Testis (tissue), 2 donors: ENCODE measurements at regions not wholly inside any gene's neighbourhood (a gene's known extent, or its start where the extent isn't known, plus 50 kb on each side); places are given as distances from the start of the nearest gene placed in this dataset.

ENCODE experiments used
- DNase-seq: peaks from one replicate; pipeline ENCODE4 v3.0.0-alpha.2; 2019
- H3K27ac ChIP-seq, 2 donors: fragments of 200-600 bp; sonication (generic); one replicate each; pipeline ENCODE4 v1.5.1; 2019
- H3K27me3 ChIP-seq: fragments of 200-600 bp; sonication (generic); one replicate; pipeline ENCODE4 v1.5.1; 2019
- H3K36me3 ChIP-seq: fragments of 200-600 bp; sonication (generic); one replicate; pipeline ENCODE4 v1.5.1; 2017; ENCODE audit warnings: low read depth; ENCODE audit errors: missing control alignments
- H3K4me1 ChIP-seq: fragments of 200-600 bp; sonication (generic); one replicate; pipeline ENCODE4 v1.5.1; 2019
- H3K4me3 ChIP-seq, 2 donors: fragments of 200-600 bp; sonication (generic); one replicate each; pipeline ENCODE4 v1.5.1; 2017 to 2019
- H3K9me3 ChIP-seq: fragments of 200-600 bp; sonication (generic); one replicate; pipeline ENCODE4 v1.5.1; 2017
- POLR2A ChIP-seq: fragments of 450-650 bp; IDR thresholded peaks from one replicate; pipeline ENCODE4 v1.6.1; 2017; ENCODE audit warnings: antibody characterized with exemption, mild to moderate bottlenecking, moderate library complexity
- WGBS, 2 donors: methylation state at CpG; one replicate each; pipeline ENCODE4 v1.1.5; 2018; 5-methylcytosine and 5-hydroxymethylcytosine counted together
- intact Hi-C: fragments of 100-400 bp; cut with DNase I; formaldehyde crosslinking; loops from one replicate; pipeline ENCODE4 v1.15.1; 2023; ENCODE audit warnings: low total_unique reads
- TF ChIP-seq, protein P1 (sequence below), 3 experiments: fragments of 450-650 bp in 2 of 3; fragments of 200-600 bp in 1 of 3; sonication (generic) in 1 of 3; IDR thresholded peaks; one replicate each; pipeline ENCODE4 v1.5.1; 2016 to 2019; ENCODE audit warnings: antibody characterized with exemption in 3 of 3, mild to moderate bottlenecking in 2 of 3, moderate library complexity in 1 of 3

DNA sequence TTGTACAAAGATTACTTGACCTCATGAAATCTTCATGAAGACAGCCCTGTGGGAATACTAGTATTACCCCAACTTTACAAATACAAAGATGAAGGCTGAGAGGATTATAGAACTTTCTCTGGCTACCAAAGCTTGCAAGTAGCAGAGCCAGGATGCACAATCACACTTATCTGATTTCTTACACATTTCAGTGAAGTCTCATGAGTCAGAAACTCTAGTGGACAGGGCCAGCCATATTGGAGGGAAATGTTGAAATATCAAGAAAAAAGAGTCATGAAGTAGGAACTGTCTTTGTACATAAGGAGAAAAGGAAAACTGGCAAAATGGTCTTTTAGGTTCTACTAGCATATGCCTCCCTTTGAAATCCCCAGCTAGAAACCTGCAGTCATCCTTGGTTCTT lies 369.6 kb upstream of the WWC1 start:
- H3K27ac ChIP-seq, result no peak overlapping the region
- DNase-seq, result no peak
- no peaks in the 10 kb centered on the region for H3K27me3 ChIP-seq
- H3K4me1 ChIP-seq, result peaks cover 4% of the 10 kb centered on the region
- H3K9me3 ChIP-seq, result no peaks in the 10 kb centered on the region
- H3K4me3 ChIP-seq, result no peak overlapping the region
- TF ChIP-seq, protein P1, sequence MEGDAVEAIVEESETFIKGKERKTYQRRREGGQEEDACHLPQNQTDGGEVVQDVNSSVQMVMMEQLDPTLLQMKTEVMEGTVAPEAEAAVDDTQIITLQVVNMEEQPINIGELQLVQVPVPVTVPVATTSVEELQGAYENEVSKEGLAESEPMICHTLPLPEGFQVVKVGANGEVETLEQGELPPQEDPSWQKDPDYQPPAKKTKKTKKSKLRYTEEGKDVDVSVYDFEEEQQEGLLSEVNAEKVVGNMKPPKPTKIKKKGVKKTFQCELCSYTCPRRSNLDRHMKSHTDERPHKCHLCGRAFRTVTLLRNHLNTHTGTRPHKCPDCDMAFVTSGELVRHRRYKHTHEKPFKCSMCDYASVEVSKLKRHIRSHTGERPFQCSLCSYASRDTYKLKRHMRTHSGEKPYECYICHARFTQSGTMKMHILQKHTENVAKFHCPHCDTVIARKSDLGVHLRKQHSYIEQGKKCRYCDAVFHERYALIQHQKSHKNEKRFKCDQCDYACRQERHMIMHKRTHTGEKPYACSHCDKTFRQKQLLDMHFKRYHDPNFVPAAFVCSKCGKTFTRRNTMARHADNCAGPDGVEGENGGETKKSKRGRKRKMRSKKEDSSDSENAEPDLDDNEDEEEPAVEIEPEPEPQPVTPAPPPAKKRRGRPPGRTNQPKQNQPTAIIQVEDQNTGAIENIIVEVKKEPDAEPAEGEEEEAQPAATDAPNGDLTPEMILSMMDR (IDR thresholded peaks at IDR 0.05), result no peak
- TF ChIP-seq POLR2A, result no peak
- H3K36me3 ChIP-seq, result no peaks in the 10 kb centered on the region
- intact Hi-C loops, result no loop called here

GRCh38 chr5:167923396-167923795 lies 368.0 kb upstream of the WWC1 start:
- 89 to 91% methylated on average over 4 of the region's 4 CpGs for WGBS, 2 donors
- no peaks in the 10 kb centered on the region for H3K36me3 ChIP-seq
- H3K27me3 ChIP-seq, result no peaks in the 10 kb centered on the region
- intact Hi-C loops, result no loop called here
- no peak for TF ChIP-seq POLR2A
- TF ChIP-seq, protein P1 (IDR thresholded peaks at IDR 0.05), result no peak
- no peak overlapping the region for H3K27ac ChIP-seq
- no peak overlapping the region for H3K4me3 ChIP-seq
- no peaks in the 10 kb centered on the region for H3K9me3 ChIP-seq
- no peak for DNase-seq
- H3K4me1 ChIP-seq, result peaks cover 4% of the 10 kb centered on the region

DNA sequence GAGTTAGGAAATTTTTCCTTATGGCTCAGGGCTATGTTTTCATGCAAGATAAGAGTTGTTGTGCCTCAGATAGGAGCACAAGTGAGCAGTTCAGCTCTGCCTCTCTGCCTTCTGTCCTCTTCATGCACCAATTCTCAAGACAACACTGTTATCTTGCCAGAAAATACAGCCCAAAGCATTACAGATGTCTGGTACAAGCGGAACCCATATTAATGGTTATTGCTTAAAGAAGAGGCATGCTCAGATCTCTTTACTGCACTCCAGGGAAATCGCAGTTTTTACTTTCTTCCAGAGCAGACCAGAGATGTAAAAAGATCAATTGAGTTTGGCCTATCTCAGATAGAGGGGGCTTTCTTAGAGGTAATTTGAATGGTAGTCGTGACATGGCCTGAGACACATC lies 361.6 kb upstream of the WWC1 start:
- TF ChIP-seq POLR2A, result no peak
- TF ChIP-seq, protein P1 (IDR thresholded peaks at IDR 0.05), result no peak
- DNase-seq, result no peak
- Histone ChIP-seq H3K36me3 (no peaks in the 10 kb centered on the region), H3K9me3 (no peaks in the 10 kb centered on the region), H3K27me3 (no peaks in the 10 kb centered on the region), H3K4me1 (no peaks in the 10 kb centered on the region), H3K27ac (no peak overlapping the region), H3K4me3 (no peak overlapping the region)
- intact Hi-C loops, result no loop called here
- 65 to 67% methylated on average over 3 of the region's 3 CpGs for WGBS, 2 donors

- no peaks in the 10 kb centered on the region for H3K27me3 ChIP-seq
- H3K27ac ChIP-seq, result no peak overlapping the region
- intact Hi-C loops, result no loop called here
- no peaks in the 10 kb centered on the region for H3K4me1 ChIP-seq
- TF ChIP-seq POLR2A, result no peak
- TF ChIP-seq, protein P1 (IDR thresholded peaks at IDR 0.05), result no peak
- H3K9me3 ChIP-seq, result no peaks in the 10 kb centered on the region
- no peak for DNase-seq
- 78 to 82% methylated on average over 15 of the region's 15 CpGs for WGBS, 2 donors
- no peaks in the 10 kb centered on the region for H3K36me3 ChIP-seq
- H3K4me3 ChIP-seq, result no peak overlapping the region
Observed at GRCh38 chr5:167934551-167934971, 356.9 kb upstream of the WWC1 start.

GRCh38 chr5:167936022-167936421 lies 355.4 kb upstream of the WWC1 start:
- intact Hi-C loops, result no loop called here
- TF ChIP-seq, protein P1 (IDR thresholded peaks at IDR 0.05), result no peak
- no peak for TF ChIP-seq POLR2A
- Histone ChIP-seq H3K9me3 (no peaks in the 10 kb centered on the region), H3K27ac (no peak overlapping the region), H3K4me3 (no peak overlapping the region), H3K36me3 (no peaks in the 10 kb centered on the region), H3K4me1 (no peaks in the 10 kb centered on the region), H3K27me3 (no peaks in the 10 kb centered on the region)
- WGBS, 2 donors, result 69 to 82% methylated on average over 4 of the region's 4 CpGs
- DNase-seq, result no peak
